Right atrium auricular region (tissue), 2 donors: ENCODE measurements at regions not wholly inside any gene's neighbourhood (a gene's known extent, or its start where the extent isn't known, plus 50 kb on each side); places are given as distances from the start of the nearest gene placed in this dataset.

Source experiments
- DNase-seq: peaks from one replicate; pipeline ENCODE4 v3.0.0-alpha.2; 2019; ENCODE audit warnings: low spot score
- H3K27ac ChIP-seq, 2 donors: fragments of 200-600 bp; sonication (generic); 1 replicate in 1 of 2; 2 replicates in 1 of 2; pipeline ENCODE4 v1.5.1; 2016 to 2019
- H3K27me3 ChIP-seq, 2 donors: fragments of 200-600 bp; sonication (generic); one replicate each; pipeline versions ENCODE4 v1.5.1 to v1.6.0; 2017 to 2019
- H3K36me3 ChIP-seq: fragments of 200-600 bp; sonication (generic); one replicate; pipeline ENCODE4 v1.5.1; 2016
- H3K4me1 ChIP-seq, 2 donors: fragments of 200-600 bp; sonication (generic); one replicate each; pipeline versions ENCODE4 v1.5.1 to v1.6.0; 2017 to 2019
- H3K4me3 ChIP-seq, 2 donors: fragments of 200-600 bp; sonication (generic); 1 replicate in 1 of 2; 2 replicates in 1 of 2; pipeline ENCODE4 v1.5.1; 2017 to 2019; ENCODE audit warnings: mild to moderate bottlenecking in 1 of 2, moderate library complexity in 1 of 2
- H3K9me3 ChIP-seq, 2 donors: fragments of 200-600 bp; sonication (generic); one replicate each; pipeline ENCODE4 v1.5.1; 2019
- TF ChIP-seq, protein P1 (sequence below), 2 donors: fragments of 200-600 bp; sonication (generic); IDR thresholded peaks; one replicate each; pipeline ENCODE4 v1.5.1; 2019; ENCODE audit warnings: antibody characterized with exemption in 2 of 2

GRCh38 chr4:96260064-96260682 is 420.3 kb downstream of the PDHA2 start:
- no peaks in the 10 kb centered on the region for H3K4me1 ChIP-seq
- TF ChIP-seq, protein P1, sequence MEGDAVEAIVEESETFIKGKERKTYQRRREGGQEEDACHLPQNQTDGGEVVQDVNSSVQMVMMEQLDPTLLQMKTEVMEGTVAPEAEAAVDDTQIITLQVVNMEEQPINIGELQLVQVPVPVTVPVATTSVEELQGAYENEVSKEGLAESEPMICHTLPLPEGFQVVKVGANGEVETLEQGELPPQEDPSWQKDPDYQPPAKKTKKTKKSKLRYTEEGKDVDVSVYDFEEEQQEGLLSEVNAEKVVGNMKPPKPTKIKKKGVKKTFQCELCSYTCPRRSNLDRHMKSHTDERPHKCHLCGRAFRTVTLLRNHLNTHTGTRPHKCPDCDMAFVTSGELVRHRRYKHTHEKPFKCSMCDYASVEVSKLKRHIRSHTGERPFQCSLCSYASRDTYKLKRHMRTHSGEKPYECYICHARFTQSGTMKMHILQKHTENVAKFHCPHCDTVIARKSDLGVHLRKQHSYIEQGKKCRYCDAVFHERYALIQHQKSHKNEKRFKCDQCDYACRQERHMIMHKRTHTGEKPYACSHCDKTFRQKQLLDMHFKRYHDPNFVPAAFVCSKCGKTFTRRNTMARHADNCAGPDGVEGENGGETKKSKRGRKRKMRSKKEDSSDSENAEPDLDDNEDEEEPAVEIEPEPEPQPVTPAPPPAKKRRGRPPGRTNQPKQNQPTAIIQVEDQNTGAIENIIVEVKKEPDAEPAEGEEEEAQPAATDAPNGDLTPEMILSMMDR (IDR thresholded peaks at IDR 0.05): no peak
- H3K27me3 ChIP-seq: no peaks in the 10 kb centered on the region
- no peak for DNase-seq
- no peak overlapping the region for H3K27ac ChIP-seq
- H3K9me3 ChIP-seq: peaks cover 0 to 4% of the 10 kb centered on the region in 2 donors
- no peaks in the 10 kb centered on the region for H3K36me3 ChIP-seq
- H3K4me3 ChIP-seq: no peak overlapping the region

GRCh38 chr4:96262057-96262456 is 422.2 kb downstream of the PDHA2 start:
- H3K27me3 ChIP-seq: no peaks in the 10 kb centered on the region
- no peak overlapping the region for H3K4me3 ChIP-seq
- no peaks in the 10 kb centered on the region for H3K9me3 ChIP-seq
- TF ChIP-seq, protein P1 (IDR thresholded peaks at IDR 0.05): no peak
- no peaks in the 10 kb centered on the region for H3K4me1 ChIP-seq
- no peak overlapping the region for H3K27ac ChIP-seq
- H3K36me3 ChIP-seq: no peaks in the 10 kb centered on the region
- DNase-seq: no peak

GRCh38 chr4:96263291-96263690 is 423.4 kb downstream of the PDHA2 start:
- no peak overlapping the region for H3K4me3 ChIP-seq
- TF ChIP-seq, protein P1 (IDR thresholded peaks at IDR 0.05): no peak
- no peaks in the 10 kb centered on the region for H3K4me1 ChIP-seq
- no peaks in the 10 kb centered on the region for H3K9me3 ChIP-seq
- no peaks in the 10 kb centered on the region for H3K36me3 ChIP-seq
- H3K27ac ChIP-seq: no peak overlapping the region
- no peaks in the 10 kb centered on the region for H3K27me3 ChIP-seq
- DNase-seq: no peak

GRCh38 chr4:96264941-96265463 is 425.1 kb downstream of the PDHA2 start:
- Histone ChIP-seq H3K9me3 (no peaks in the 10 kb centered on the region), H3K27me3 (no peaks in the 10 kb centered on the region), H3K27ac (no peak overlapping the region), H3K4me3 (no peak overlapping the region), H3K36me3 (no peaks in the 10 kb centered on the region), H3K4me1 (no peaks in the 10 kb centered on the region)
- TF ChIP-seq, protein P1 (IDR thresholded peaks at IDR 0.05): no peak
- no peak for DNase-seq

DNA sequence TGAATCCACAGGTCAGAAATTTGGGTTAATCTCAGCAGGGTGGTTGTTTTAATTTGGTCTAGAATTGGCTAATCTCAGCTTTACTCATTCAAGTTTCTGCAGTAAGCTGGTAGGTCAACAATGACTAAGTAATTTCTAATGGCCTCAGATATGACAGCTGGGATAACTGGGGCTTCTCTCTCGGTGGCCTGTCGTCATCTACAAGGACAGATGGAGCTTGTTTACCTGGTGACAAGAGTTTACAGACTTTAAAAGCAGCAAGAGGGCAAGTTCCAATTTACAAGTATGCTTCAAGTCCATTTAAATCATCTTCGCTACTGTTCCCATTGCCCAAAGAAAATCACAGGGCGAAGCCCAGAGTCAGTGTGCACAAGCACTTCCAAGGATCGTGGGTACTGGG is 453.9 kb downstream of the PDHA2 start:
- Histone ChIP-seq H3K27ac (no peak overlapping the region), H3K9me3 (no peaks in the 10 kb centered on the region), H3K36me3 (no peaks in the 10 kb centered on the region), H3K27me3 (no peaks in the 10 kb centered on the region), H3K4me3 (no peak overlapping the region), H3K4me1 (no peaks in the 10 kb centered on the region)
- no peak for DNase-seq
- TF ChIP-seq, protein P1 (IDR thresholded peaks at IDR 0.05): no peak
